H1 (cell line): ENCODE measurements at regions not wholly inside any gene's neighbourhood (a gene's known extent, or its start where the extent isn't known, plus 50 kb on each side); places are given as distances from the start of the nearest gene placed in this dataset.

Experiments
- CTCF ChIA-PET: fragments of 300-600 bp; sonication (Branson Sonifier 250); formaldehyde crosslinking; loops from one replicate; lab custom pipeline; 2021; ENCODE audit not compliant: partially characterized antibody; lab: Charles Lee
- POLR2A ChIA-PET: fragments of 300-600 bp; sonication (Branson Sonifier 250); formaldehyde crosslinking; loops from one replicate; lab custom pipeline; 2021; ENCODE audit warnings: inconsistent platforms; ENCODE audit not compliant: partially characterized antibody; lab: Charles Lee
- DNase-seq, 2 experiments: peaks; one replicate each; pipeline versions ENCODE4 v3.0.0 to v3.0.0-alpha.2; 2010 to 2022; ENCODE audit warnings: low spot score in 2 of 2, low read depth in 1 of 2, mixed read lengths in 1 of 2
- FAIRE-seq: peaks from 2 replicates; lab custom pipeline; 2011; peaks lifted over from hg19 to GRCh38; lab: Jason Lieb, UNC
- H2AFZ ChIP-seq: 2 replicates; pipeline ENCODE4 v1.8.1; 2012; ENCODE audit warnings: low read length, inconsistent platforms
- H2AK5ac ChIP-seq: 2 replicates; pipeline ENCODE4 v1.6.1; 2013; ENCODE audit warnings: low read depth, low read length
- H2BK120ac ChIP-seq: replicated peaks from 2 replicates; pipeline ENCODE3; 2013; ENCODE audit warnings: low read depth, low read length, inconsistent platforms
- H2BK12ac ChIP-seq: 2 replicates; pipeline ENCODE4 v1.6.1; 2013; ENCODE audit warnings: low read depth, low read length
- H2BK15ac ChIP-seq: 2 replicates; pipeline ENCODE4 v1.6.1; 2013; ENCODE audit warnings: low read length
- H2BK20ac ChIP-seq: 2 replicates; pipeline ENCODE4 v1.6.1; 2013; ENCODE audit warnings: low read length
- H2BK5ac ChIP-seq: 2 replicates; pipeline ENCODE4 v1.6.1; 2013; ENCODE audit warnings: low read depth, low read length
- H3K14ac ChIP-seq: 2 replicates; pipeline ENCODE4 v1.6.1; 2013; ENCODE audit warnings: inconsistent platforms; ENCODE audit not compliant: insufficient read length
- H3K18ac ChIP-seq: 2 replicates; pipeline ENCODE4 v1.6.1; 2013; ENCODE audit warnings: low read length; ENCODE audit errors: extremely low read depth
- H3K23ac ChIP-seq: 2 replicates; pipeline ENCODE4 v1.6.1; 2013; ENCODE audit warnings: inconsistent platforms; ENCODE audit not compliant: insufficient read length
- H3K23me2 ChIP-seq: 2 replicates; pipeline ENCODE4 v1.6.1; 2013; ENCODE audit warnings: low read depth, low read length
- H3K27ac ChIP-seq: 2 replicates; pipeline ENCODE4 v1.6.1; 2011; ENCODE audit warnings: low read depth, low read length, inconsistent platforms
- H3K27me3 ChIP-seq, 4 experiments: replicated peaks in 1 of 4; 1 replicate in 1 of 4; 2 replicates in 3 of 4; pipeline versions ENCODE4 v1.6.1 to v1.8.1; 2011 to 2013; ENCODE audit warnings: low read length in 3 of 4, mild to moderate bottlenecking in 3 of 4, inconsistent platforms in 2 of 4, mixed read lengths in 2 of 4, moderate library complexity in 1 of 4; ENCODE audit not compliant: control insufficient read depth in 3 of 4, insufficient read depth in 3 of 4; ENCODE audit errors: extremely low read depth in 1 of 4
- H3K36me3 ChIP-seq, 4 experiments: 2 replicates each; pipeline versions ENCODE4 v1.6.1 to v1.8.1; 2011 to 2013; ENCODE audit warnings: mild to moderate bottlenecking in 4 of 4, low read length in 3 of 4, moderate library complexity in 2 of 4, control low read depth in 1 of 4, inconsistent platforms in 1 of 4; ENCODE audit not compliant: insufficient read depth in 4 of 4, control insufficient read depth in 2 of 4
- H3K4ac ChIP-seq: replicated peaks from 2 replicates; pipeline ENCODE3; 2013; ENCODE audit warnings: low read length, low read depth, mixed read lengths, inconsistent platforms; ENCODE audit not compliant: insufficient read length
- H3K4me1 ChIP-seq, 4 experiments: replicated peaks in 1 of 4; 1 replicate in 1 of 4; 2 replicates in 3 of 4; pipeline versions ENCODE4 v1.6.1 to v1.8.1; 2011 to 2013; ENCODE audit warnings: low read length in 3 of 4, inconsistent platforms in 2 of 4, mixed read lengths in 1 of 4; ENCODE audit not compliant: insufficient read depth in 4 of 4, control insufficient read depth in 3 of 4
- H3K4me2 ChIP-seq, 2 experiments: 2 replicates each; pipeline versions ENCODE4 v1.6.1 to v1.8.1; 2011 to 2013; ENCODE audit warnings: low read depth in 2 of 2, low read length in 2 of 2, control low read depth in 1 of 2, inconsistent platforms in 1 of 2, mild to moderate bottlenecking in 1 of 2; ENCODE audit not compliant: insufficient read depth in 1 of 2
- H3K4me3 ChIP-seq, 4 experiments: fragments of 200-600, 300-600 bp in 1 of 4; sonication (generic), shearing (Covaris generic), sonication (Bioruptor Twin) in 1 of 4; 2 replicates each; pipeline versions ENCODE4 v1.5.1 to v1.8.1; 2011 to 2016; ENCODE audit warnings: low read length in 4 of 4, low read depth in 3 of 4, control low read depth in 2 of 4, inconsistent platforms in 2 of 4, mild to moderate bottlenecking in 2 of 4, mixed read lengths in 1 of 4, moderate library complexity in 1 of 4; ENCODE audit not compliant: insufficient read depth in 2 of 4; ENCODE audit errors: extremely low read depth in 1 of 4
- H3K56ac ChIP-seq: replicated peaks from 2 replicates; pipeline ENCODE3; 2013; ENCODE audit warnings: low read depth, mild to moderate bottlenecking, mixed read lengths, low read length, inconsistent platforms; ENCODE audit not compliant: insufficient read length
- H3K79me1 ChIP-seq: 2 replicates; pipeline ENCODE4 v1.6.1; 2013; ENCODE audit warnings: low read depth, low read length, control low read depth
- H3K79me2 ChIP-seq, 2 experiments: 2 replicates each; pipeline versions ENCODE4 v1.6.1 to v1.8.1; 2012 to 2013; ENCODE audit warnings: low read length in 2 of 2, mild to moderate bottlenecking in 2 of 2, inconsistent platforms in 1 of 2; ENCODE audit not compliant: insufficient read depth in 2 of 2, control insufficient read depth in 1 of 2
- H3K9ac ChIP-seq, 4 experiments: replicated peaks in 1 of 4; 1 replicate in 1 of 4; 2 replicates in 3 of 4; pipeline versions ENCODE4 v1.6.1 to v1.8.1; 2011 to 2013; ENCODE audit warnings: low read depth in 3 of 4, low read length in 3 of 4, control low read depth in 2 of 4, mild to moderate bottlenecking in 2 of 4, moderate library complexity in 2 of 4, inconsistent platforms in 1 of 4; ENCODE audit errors: extremely low read depth in 1 of 4
- H3K9me3 ChIP-seq, 2 experiments: 2 replicates each; pipeline versions ENCODE4 v1.6.1 to v1.8.1; 2012 to 2013; ENCODE audit warnings: mild to moderate bottlenecking in 2 of 2, moderate library complexity in 2 of 2, control low read depth in 1 of 2, inconsistent platforms in 1 of 2, low read depth in 1 of 2, low read length in 1 of 2, mixed read lengths in 1 of 2; ENCODE audit not compliant: insufficient read depth in 2 of 2
- H4K20me1 ChIP-seq, 2 experiments: replicated peaks in 1 of 2; 2 replicates each; pipeline versions ENCODE3 to v1.8.1; 2011 to 2013; ENCODE audit warnings: inconsistent platforms in 2 of 2, low read length in 2 of 2, mild to moderate bottlenecking in 1 of 2; ENCODE audit not compliant: insufficient read depth in 2 of 2, control insufficient read depth in 1 of 2
- H4K5ac ChIP-seq: 2 replicates; pipeline ENCODE4 v1.6.1; 2013; ENCODE audit warnings: low read length, low read depth, mixed read lengths, inconsistent platforms; ENCODE audit not compliant: insufficient read length
- H4K8ac ChIP-seq: 2 replicates; pipeline ENCODE4 v1.8.0; 2013; ENCODE audit warnings: mild to moderate bottlenecking, moderate library complexity, low read length, inconsistent platforms; ENCODE audit not compliant: insufficient read depth; ENCODE audit errors: extremely low read depth
- H4K91ac ChIP-seq: replicated peaks from 2 replicates; pipeline ENCODE3; 2013; ENCODE audit warnings: low read length, mixed read lengths, inconsistent platforms; ENCODE audit not compliant: insufficient read length
- EZH2 ChIP-seq: fragments of 200-600 bp; sonication (generic); IDR thresholded peaks from 2 replicates; pipeline ENCODE4 v1.7.1; 2012; ENCODE audit warnings: low read depth, mild to moderate bottlenecking, moderate library complexity, low read length, inconsistent platforms; ENCODE audit not compliant: severe bottlenecking
- KDM1A ChIP-seq: fragments of 200-600, 300-600 bp; sonication (generic); IDR thresholded peaks from 2 replicates; pipeline ENCODE4 v1.7.1; 2016; ENCODE audit warnings: mild to moderate bottlenecking, low read length, borderline replicate concordance
- KDM4A ChIP-seq: IDR thresholded peaks from one replicate; pipeline ENCODE4 v1.7.1; 2012; ENCODE audit warnings: low read depth, mild to moderate bottlenecking, moderate library complexity, low read length, inconsistent platforms; ENCODE audit not compliant: severe bottlenecking
- RXRA ChIP-seq: IDR thresholded peaks from 2 replicates; pipeline ENCODE4 v1.6.1; 2011; ENCODE audit warnings: low read depth, mild to moderate bottlenecking, low read length, moderate library complexity; ENCODE audit not compliant: insufficient read depth
- TEAD4 ChIP-seq: IDR thresholded peaks from 2 replicates; pipeline ENCODE4 v1.6.1; 2012; ENCODE audit warnings: low read depth, low read length, inconsistent platforms, mixed read lengths
- WGBS, 2 experiments: shearing (Covaris generic) in 1 of 2; methylation state at CpG; one replicate each; pipeline versions ENCODE4 v1.1.6 to v1.1.7; 2013 to 2015; ENCODE audit warnings: low lambda C conversion rate in 2 of 2, mixed read lengths in 2 of 2, inconsistent platforms in 1 of 2, low coverage in 1 of 2, missing lambda C conversion rate in 1 of 2; ENCODE audit not compliant: insufficient replicate concordance in 2 of 2, insufficient coverage in 1 of 2, insufficient read length in 1 of 2; ENCODE audit errors: extremely low coverage in 1 of 2, missing lambda C conversion rate in 1 of 2; 5-methylcytosine and 5-hydroxymethylcytosine counted together
- TF ChIP-seq, protein P1 (sequence below): IDR thresholded peaks from 2 replicates; pipeline ENCODE4 v1.6.1; 2012; ENCODE audit warnings: low read length, inconsistent platforms
- TF ChIP-seq, protein P2 (sequence below): IDR thresholded peaks from 2 replicates; pipeline ENCODE4 v1.6.1; 2011; ENCODE audit warnings: low read length, improper control_type of control experiment
- TF ChIP-seq, protein P3 (sequence below): IDR thresholded peaks from 2 replicates; pipeline ENCODE4 v1.6.1; 2012; ENCODE audit warnings: inconsistent platforms

DNA sequence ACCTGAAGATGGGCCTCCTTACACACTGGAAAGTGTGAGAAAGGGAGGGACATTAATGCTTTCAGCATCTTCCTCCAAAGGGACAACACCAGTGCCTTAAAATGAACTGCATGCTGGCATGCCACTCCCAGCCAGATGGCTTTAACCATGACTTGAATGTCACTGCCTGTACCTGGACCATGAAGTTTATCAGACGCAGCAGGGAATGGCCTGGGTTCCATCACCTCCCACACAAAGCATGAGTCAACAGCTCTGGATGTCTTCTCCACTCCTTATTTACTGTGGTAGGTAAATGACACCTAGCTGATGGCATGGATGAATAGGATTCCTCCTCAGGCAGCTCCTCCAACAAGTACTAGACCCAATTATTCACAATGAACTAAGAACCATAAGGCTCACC is 645.6 kb downstream of the SOX5 start:
- Histone ChIP-seq H3K4me1 (no peaks in the 10 kb centered on the region), H4K20me1 (no peaks in the 10 kb centered on the region), H2BK12ac (no peak overlapping the region), H2BK15ac (no peak overlapping the region), H2BK5ac (no peak overlapping the region), H3K4ac (no peak overlapping the region), H3K4me2 (no peak overlapping the region), H3K4me3 (no peak overlapping the region), H2BK20ac (no peak overlapping the region), H3K27ac (no peak overlapping the region), H3K79me2 (no peaks in the 10 kb centered on the region), H3K14ac (no peak overlapping the region), H2BK120ac (no peak overlapping the region), H3K23ac (no peak overlapping the region), H4K5ac (no peak overlapping the region), H3K36me3 (no peaks in the 10 kb centered on the region), H3K18ac (no peak overlapping the region), H4K91ac (no peak overlapping the region), H3K27me3 (no peaks in the 10 kb centered on the region), H4K8ac (no peak overlapping the region), H3K9ac (no peak overlapping the region), H2AK5ac (no peak overlapping the region), H3K9me3 (no peaks in the 10 kb centered on the region), H3K79me1 (no peaks in the 10 kb centered on the region), H3K23me2 (no peaks in the 10 kb centered on the region), H3K56ac (no peak overlapping the region), H2AFZ (no peak overlapping the region)
- TF ChIP-seq, protein P1, sequence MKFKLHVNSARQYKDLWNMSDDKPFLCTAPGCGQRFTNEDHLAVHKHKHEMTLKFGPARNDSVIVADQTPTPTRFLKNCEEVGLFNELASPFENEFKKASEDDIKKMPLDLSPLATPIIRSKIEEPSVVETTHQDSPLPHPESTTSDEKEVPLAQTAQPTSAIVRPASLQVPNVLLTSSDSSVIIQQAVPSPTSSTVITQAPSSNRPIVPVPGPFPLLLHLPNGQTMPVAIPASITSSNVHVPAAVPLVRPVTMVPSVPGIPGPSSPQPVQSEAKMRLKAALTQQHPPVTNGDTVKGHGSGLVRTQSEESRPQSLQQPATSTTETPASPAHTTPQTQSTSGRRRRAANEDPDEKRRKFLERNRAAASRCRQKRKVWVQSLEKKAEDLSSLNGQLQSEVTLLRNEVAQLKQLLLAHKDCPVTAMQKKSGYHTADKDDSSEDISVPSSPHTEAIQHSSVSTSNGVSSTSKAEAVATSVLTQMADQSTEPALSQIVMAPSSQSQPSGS: no peak
- TF ChIP-seq, protein P2, sequence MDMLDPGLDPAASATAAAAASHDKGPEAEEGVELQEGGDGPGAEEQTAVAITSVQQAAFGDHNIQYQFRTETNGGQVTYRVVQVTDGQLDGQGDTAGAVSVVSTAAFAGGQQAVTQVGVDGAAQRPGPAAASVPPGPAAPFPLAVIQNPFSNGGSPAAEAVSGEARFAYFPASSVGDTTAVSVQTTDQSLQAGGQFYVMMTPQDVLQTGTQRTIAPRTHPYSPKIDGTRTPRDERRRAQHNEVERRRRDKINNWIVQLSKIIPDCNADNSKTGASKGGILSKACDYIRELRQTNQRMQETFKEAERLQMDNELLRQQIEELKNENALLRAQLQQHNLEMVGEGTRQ: no peak
- TF ChIP-seq KDM4A: no peak
- no peak for TF ChIP-seq RXRA
- TF ChIP-seq KDM1A: no peak
- TF ChIP-seq, protein P3, sequence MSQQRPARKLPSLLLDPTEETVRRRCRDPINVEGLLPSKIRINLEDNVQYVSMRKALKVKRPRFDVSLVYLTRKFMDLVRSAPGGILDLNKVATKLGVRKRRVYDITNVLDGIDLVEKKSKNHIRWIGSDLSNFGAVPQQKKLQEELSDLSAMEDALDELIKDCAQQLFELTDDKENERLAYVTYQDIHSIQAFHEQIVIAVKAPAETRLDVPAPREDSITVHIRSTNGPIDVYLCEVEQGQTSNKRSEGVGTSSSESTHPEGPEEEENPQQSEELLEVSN: no peak
- TF ChIP-seq TEAD4: no peak
- no peak for TF ChIP-seq EZH2
- no peak for DNase-seq
- CTCF ChIA-PET: no interaction called here
- POLR2A ChIA-PET: no interaction called here
- FAIRE-seq: no peak
- WGBS, 2 experiments: 100% methylated on average over 1 of the region's 1 CpG; no CpG with 5 or more reads in 1 of the 2 experiments
